SK-N-MC (cell line): ENCODE measurements at regions not wholly inside any gene's neighbourhood (a gene's known extent, or its start where the extent isn't known, plus 50 kb on each side); places are given as distances from the start of the nearest gene placed in this dataset.

ENCODE experiments used
- EZH2 ChIP-seq: fragments of 200-600 bp; sonication (generic); IDR thresholded peaks from one replicate; pipeline ENCODE4 v1.6.1; 2017; ENCODE audit warnings: antibody characterized with exemption
- FOXP2 ChIP-seq: optimal IDR thresholded peaks from 2 replicates; pipeline ENCODE3; 2011; ENCODE audit warnings: mild to moderate bottlenecking, moderate library complexity; ENCODE audit not compliant: insufficient read depth; ENCODE audit errors: extremely low read length, control extremely low read depth
- POLR2AphosphoS5 ChIP-seq: IDR thresholded peaks from 2 replicates; pipeline ENCODE4 v1.6.1; 2012; ENCODE audit warnings: mild to moderate bottlenecking, low read depth, low read length, borderline replicate concordance

GRCh38 chr3:166714206-166714605, 665.9 kb downstream of the ZBBX start:
- TF ChIP-seq POLR2AphosphoS5 (no peak), EZH2 (no peak), FOXP2 (no peak)
